ENCODE measurements at regions not wholly inside any gene's neighbourhood (a gene's known extent, or its start where the extent isn't known, plus 50 kb on each side); places are given as distances from the start of the nearest gene placed in this dataset.

DNA sequence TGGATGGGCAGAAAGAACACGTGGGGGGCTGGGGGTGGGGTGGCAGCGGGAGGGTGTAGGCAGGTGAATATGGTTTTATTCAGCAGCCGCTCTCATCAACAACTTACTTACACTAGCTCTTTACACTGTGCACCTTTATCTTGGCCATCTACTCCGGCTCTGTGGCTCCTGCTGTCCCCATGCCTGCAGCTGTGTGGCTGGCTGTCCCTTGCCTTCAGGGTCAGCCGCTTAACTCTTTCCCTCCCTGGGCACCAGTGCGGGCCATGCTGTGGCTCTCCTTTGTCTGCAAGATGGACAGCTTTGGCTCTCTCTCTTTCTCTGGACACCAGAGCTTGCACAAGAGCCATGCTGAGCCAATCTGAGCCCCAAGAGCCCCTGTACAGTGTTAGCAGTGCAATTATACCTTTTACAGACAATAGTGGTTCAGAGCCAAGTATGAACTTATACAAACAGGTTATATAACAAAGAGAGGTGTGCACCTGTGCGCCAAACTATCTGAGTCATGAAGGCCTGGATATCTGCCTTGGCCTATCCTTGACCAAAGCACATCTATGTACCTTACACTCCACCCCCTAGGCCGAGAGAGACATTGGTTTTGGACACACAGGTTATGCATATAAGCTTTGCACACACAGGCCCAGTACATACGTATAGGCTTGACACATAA, 94.3 kb upstream of the CTSC start:
- TF ChIP-seq, protein P1, sequence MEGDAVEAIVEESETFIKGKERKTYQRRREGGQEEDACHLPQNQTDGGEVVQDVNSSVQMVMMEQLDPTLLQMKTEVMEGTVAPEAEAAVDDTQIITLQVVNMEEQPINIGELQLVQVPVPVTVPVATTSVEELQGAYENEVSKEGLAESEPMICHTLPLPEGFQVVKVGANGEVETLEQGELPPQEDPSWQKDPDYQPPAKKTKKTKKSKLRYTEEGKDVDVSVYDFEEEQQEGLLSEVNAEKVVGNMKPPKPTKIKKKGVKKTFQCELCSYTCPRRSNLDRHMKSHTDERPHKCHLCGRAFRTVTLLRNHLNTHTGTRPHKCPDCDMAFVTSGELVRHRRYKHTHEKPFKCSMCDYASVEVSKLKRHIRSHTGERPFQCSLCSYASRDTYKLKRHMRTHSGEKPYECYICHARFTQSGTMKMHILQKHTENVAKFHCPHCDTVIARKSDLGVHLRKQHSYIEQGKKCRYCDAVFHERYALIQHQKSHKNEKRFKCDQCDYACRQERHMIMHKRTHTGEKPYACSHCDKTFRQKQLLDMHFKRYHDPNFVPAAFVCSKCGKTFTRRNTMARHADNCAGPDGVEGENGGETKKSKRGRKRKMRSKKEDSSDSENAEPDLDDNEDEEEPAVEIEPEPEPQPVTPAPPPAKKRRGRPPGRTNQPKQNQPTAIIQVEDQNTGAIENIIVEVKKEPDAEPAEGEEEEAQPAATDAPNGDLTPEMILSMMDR (IDR thresholded peaks at IDR 0.05 in 2 of 3, conservative IDR thresholded peaks at IDR 0.05 in 1 of 3; ENCODE audit: borderline replicate concordance in 1 of 3, insufficient read depth in 1 of 3, low read depth in 2 of 3, low read length in 2 of 3): no peak
- TF ChIP-seq POLR2A (IDR thresholded peaks at IDR 0.05; ENCODE audit: borderline replicate concordance, extremely low read depth, insufficient read depth, insufficient read length): no peak
- no peak for TF ChIP-seq POLR2AphosphoS5 (IDR thresholded peaks at IDR 0.05; ENCODE audit: low read depth, low read length)
- TF ChIP-seq, protein P2, sequence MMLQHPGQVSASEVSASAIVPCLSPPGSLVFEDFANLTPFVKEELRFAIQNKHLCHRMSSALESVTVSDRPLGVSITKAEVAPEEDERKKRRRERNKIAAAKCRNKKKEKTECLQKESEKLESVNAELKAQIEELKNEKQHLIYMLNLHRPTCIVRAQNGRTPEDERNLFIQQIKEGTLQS (IDR thresholded peaks at IDR 0.05): no peak
- TF ChIP-seq, protein P3, sequence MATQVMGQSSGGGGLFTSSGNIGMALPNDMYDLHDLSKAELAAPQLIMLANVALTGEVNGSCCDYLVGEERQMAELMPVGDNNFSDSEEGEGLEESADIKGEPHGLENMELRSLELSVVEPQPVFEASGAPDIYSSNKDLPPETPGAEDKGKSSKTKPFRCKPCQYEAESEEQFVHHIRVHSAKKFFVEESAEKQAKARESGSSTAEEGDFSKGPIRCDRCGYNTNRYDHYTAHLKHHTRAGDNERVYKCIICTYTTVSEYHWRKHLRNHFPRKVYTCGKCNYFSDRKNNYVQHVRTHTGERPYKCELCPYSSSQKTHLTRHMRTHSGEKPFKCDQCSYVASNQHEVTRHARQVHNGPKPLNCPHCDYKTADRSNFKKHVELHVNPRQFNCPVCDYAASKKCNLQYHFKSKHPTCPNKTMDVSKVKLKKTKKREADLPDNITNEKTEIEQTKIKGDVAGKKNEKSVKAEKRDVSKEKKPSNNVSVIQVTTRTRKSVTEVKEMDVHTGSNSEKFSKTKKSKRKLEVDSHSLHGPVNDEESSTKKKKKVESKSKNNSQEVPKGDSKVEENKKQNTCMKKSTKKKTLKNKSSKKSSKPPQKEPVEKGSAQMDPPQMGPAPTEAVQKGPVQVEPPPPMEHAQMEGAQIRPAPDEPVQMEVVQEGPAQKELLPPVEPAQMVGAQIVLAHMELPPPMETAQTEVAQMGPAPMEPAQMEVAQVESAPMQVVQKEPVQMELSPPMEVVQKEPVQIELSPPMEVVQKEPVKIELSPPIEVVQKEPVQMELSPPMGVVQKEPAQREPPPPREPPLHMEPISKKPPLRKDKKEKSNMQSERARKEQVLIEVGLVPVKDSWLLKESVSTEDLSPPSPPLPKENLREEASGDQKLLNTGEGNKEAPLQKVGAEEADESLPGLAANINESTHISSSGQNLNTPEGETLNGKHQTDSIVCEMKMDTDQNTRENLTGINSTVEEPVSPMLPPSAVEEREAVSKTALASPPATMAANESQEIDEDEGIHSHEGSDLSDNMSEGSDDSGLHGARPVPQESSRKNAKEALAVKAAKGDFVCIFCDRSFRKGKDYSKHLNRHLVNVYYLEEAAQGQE (IDR thresholded peaks at IDR 0.05; ENCODE audit: low read depth): no peak
- no peak for TF ChIP-seq ZBTB33 (IDR thresholded peaks at IDR 0.05; ENCODE audit: extremely low read depth, insufficient replicate concordance, low read length)
- TF ChIP-seq SP1 (IDR thresholded peaks at IDR 0.05; ENCODE audit: low read depth): no peak
- no peak for TF ChIP-seq TCF7L2 (IDR thresholded peaks at IDR 0.05; ENCODE audit: borderline replicate concordance, extremely low read depth, insufficient read depth, insufficient read length)

Data from HCT116 (cell line).